Epithelial cell of esophagus (primary cell): ENCODE measurements at regions not wholly inside any gene's neighbourhood (a gene's known extent, or its start where the extent isn't known, plus 50 kb on each side); places are given as distances from the start of the nearest gene placed in this dataset.

Experiments
- DNase-seq: peaks from one replicate; pipeline ENCODE4 v3.0.0; 2010; ENCODE audit warnings: low read depth
- H3K4me3 ChIP-seq: 2 replicates; pipeline ENCODE4 v1.5.1; 2011; ENCODE audit warnings: mild to moderate bottlenecking, low read length, control low read depth
- CTCF ChIP-seq: IDR thresholded peaks from 2 replicates; pipeline ENCODE4 v1.5.1; 2011; ENCODE audit warnings: low read depth, mild to moderate bottlenecking, low read length, control low read depth, inconsistent platforms; ENCODE audit not compliant: insufficient read depth; ENCODE audit errors: missing control alignments

GRCh38 chr18:53603276-53603675 lies 621.2 kb downstream of the MBD2 start:
- H3K4me3 ChIP-seq, result no peak overlapping the region
- no peak for DNase-seq
- no peak for TF ChIP-seq CTCF

GRCh38 chr18:53601344-53601743 lies 623.1 kb downstream of the MBD2 start:
- TF ChIP-seq CTCF, result no peak
- no peak for DNase-seq
- no peak overlapping the region for H3K4me3 ChIP-seq

- H3K4me3 ChIP-seq, result no peak overlapping the region
- DNase-seq, result no peak
- TF ChIP-seq CTCF, result no peak
Observed at GRCh38 chr18:53586923-53587322, 637.5 kb downstream of the MBD2 start.
